HUDEP-2 (cell line): ENCODE measurements at regions not wholly inside any gene's neighbourhood (a gene's known extent, or its start where the extent isn't known, plus 50 kb on each side); places are given as distances from the start of the nearest gene placed in this dataset.
"Not testable (repeated sequence)": the region's sequence is repeated elsewhere in the genome, so short reads cannot be mapped to it uniquely, and the experiment has no call there.

ENCODE experiments used
- DNase-seq, 76 experiments: peaks; one replicate each; lab custom pipeline; 2025; ENCODE audit not compliant: unreplicated experiment in 76 of 76; lab: John Stamatoyannopoulos, UW

- no peak for DNase-seq
Measured at GRCh38 chr1:245062741-245063305, 92.0 kb upstream of the KIF26B start.

- DNase-seq: not testable (repeated sequence)
Measured at GRCh38 chr1:245061808-245062207, 93.0 kb upstream of the KIF26B start.

- DNase-seq: no peak
Measured at GRCh38 chr1:245060684-245061374, 94.0 kb upstream of the KIF26B start.

GRCh38 chr1:245059806-245060424, 94.9 kb upstream of the KIF26B start:
- no peak for DNase-seq

- no peak for DNase-seq
Measured at GRCh38 chr1:245058882-245059281, 95.9 kb upstream of the KIF26B start.

GRCh38 chr1:245058436-245058835, 96.3 kb upstream of the KIF26B start:
- no peak for DNase-seq

GRCh38 chr1:245056913-245057312, 97.9 kb upstream of the KIF26B start:
- DNase-seq: no peak

GRCh38 chr1:245056296-245056695, 98.5 kb upstream of the KIF26B start:
- not testable (repeated sequence) for DNase-seq

- DNase-seq: no peak
Measured at GRCh38 chr1:245055752-245056151, 99.0 kb upstream of the KIF26B start.

GRCh38 chr1:245054507-245055270, 100.1 kb upstream of the KIF26B start:
- DNase-seq: no peak

- no peak for DNase-seq
Measured at GRCh38 chr1:245054105-245054504, 100.7 kb upstream of the KIF26B start.

GRCh38 chr1:245052258-245052657, 102.5 kb upstream of the KIF26B start:
- no peak for DNase-seq

- peak in 65 of 76 experiments; percentile 3 to 69 (median 44) for DNase-seq
Measured at GRCh38 chr1:245051349-245052221, 103.2 kb upstream of the KIF26B start.

- DNase-seq: no peak
Measured at GRCh38 chr1:245046769-245047168, 108.0 kb upstream of the KIF26B start.

GRCh38 chr1:245046315-245046714, 108.5 kb upstream of the KIF26B start:
- DNase-seq: no peak

GRCh38 chr1:245045087-245045881, 109.5 kb upstream of the KIF26B start:
- no peak for DNase-seq

GRCh38 chr1:245043611-245043940, 111.2 kb upstream of the KIF26B start:
- DNase-seq: no peak

GRCh38 chr1:245041058-245041698, 113.6 kb upstream of the KIF26B start:
- DNase-seq: no peak

GRCh38 chr1:245039196-245039595, 115.6 kb upstream of the KIF26B start:
- DNase-seq: no peak
